ENCODE measurements at regions not wholly inside any gene's neighbourhood (a gene's known extent, or its start where the extent isn't known, plus 50 kb on each side); places are given as distances from the start of the nearest gene placed in this dataset.

DNA sequence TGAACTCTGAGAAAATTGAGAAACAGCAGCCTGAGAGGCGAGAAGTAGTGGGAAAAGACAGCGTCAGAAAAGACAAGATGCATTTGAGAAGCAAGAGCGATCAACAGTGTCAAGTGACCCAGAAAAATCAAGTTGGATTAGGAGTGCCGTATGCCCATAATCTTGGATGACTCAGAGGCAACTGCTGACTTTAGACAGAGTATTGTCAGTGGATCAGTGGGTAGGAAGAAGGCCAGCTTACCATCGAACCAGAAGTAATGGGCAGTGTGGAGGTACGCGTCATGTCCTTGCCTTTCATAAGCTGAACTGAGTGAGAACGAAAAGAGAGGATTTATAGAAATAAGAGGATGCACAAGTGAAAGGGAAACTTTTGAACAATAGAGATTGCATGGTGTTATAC is 151.0 kb upstream of the NAV3 start:
- no peak for DNase-seq (ENCODE audit: low read depth)
- H3K4me3 ChIP-seq (ENCODE audit: low read depth, low read length) = no peak overlapping the region
- TF ChIP-seq, protein P1, sequence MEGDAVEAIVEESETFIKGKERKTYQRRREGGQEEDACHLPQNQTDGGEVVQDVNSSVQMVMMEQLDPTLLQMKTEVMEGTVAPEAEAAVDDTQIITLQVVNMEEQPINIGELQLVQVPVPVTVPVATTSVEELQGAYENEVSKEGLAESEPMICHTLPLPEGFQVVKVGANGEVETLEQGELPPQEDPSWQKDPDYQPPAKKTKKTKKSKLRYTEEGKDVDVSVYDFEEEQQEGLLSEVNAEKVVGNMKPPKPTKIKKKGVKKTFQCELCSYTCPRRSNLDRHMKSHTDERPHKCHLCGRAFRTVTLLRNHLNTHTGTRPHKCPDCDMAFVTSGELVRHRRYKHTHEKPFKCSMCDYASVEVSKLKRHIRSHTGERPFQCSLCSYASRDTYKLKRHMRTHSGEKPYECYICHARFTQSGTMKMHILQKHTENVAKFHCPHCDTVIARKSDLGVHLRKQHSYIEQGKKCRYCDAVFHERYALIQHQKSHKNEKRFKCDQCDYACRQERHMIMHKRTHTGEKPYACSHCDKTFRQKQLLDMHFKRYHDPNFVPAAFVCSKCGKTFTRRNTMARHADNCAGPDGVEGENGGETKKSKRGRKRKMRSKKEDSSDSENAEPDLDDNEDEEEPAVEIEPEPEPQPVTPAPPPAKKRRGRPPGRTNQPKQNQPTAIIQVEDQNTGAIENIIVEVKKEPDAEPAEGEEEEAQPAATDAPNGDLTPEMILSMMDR (IDR thresholded peaks at IDR 0.05; ENCODE audit: low read depth, low read length, missing control alignments) = no peak

DNA sequence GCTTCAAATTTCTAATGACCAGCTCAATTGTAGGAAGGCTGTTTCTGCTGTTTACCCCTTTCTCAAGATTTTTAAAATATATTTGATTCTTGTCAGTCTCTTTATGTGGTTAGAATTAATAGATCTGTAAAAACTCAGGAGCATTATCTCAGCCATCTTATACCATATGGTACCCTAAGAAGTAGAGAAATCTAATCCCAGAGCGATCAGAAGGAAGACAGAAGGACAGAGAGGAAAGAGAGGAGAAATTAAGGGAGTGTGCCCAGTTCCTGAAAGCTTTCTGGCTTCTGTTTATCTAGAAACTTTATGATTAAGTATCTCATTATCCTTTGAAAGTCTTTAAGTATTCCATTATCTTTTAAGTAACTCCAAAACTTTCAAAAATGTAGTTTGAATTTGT is 152.1 kb upstream of the NAV3 start:
- no peak for DNase-seq (ENCODE audit: low read depth)
- TF ChIP-seq, protein P1 (IDR thresholded peaks at IDR 0.05; ENCODE audit: low read depth, low read length, missing control alignments) = no peak
- no peak overlapping the region for H3K4me3 ChIP-seq (ENCODE audit: low read depth, low read length)

DNA sequence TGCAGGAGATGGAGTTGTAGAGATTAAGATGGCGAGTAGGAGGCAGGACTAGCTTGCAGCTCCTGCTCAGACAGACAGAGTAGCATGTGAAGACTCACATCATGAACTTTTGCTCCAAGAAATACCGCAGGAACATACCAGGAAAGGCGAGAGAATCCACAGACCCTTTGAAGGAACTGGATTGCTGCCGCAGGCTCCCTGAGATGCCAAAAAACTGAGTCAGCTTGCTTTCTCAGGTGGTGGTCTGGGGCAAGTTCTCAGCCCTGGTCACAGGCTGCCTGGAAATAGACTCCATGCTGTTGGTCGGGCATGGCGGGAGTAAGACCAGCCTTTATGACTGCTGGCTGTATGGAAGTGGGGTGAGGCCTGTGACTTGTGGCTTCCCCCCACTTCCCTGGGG is 163.6 kb upstream of the NAV3 start:
- no peak for DNase-seq (ENCODE audit: low read depth)
- TF ChIP-seq, protein P1 (IDR thresholded peaks at IDR 0.05; ENCODE audit: low read depth, low read length, missing control alignments) = no peak

DNA sequence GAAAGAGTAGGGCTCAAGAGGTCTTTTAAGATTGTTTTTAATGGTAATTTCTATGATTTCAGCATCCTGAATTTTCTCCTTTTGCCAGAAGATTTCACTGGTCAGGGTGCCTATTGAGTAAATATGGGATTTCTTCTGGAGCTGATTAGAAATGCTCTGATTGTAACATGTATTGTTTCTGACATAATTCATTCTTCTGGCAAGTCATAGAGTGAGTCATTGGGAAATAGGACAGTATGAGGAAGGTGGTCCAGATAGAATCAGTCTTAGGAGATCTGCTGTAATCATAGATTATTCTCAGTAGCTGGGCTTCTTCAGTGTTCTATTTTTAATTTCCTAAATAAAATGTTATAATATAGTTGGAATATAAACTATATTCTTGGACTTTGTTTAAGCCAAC is 182.0 kb upstream of the NAV3 start:
- H3K4me3 ChIP-seq (ENCODE audit: low read depth, low read length) = no peak overlapping the region
- DNase-seq (ENCODE audit: low read depth) = no peak
- TF ChIP-seq, protein P1 (IDR thresholded peaks at IDR 0.05; ENCODE audit: low read depth, low read length, missing control alignments) = no peak

More for the DNA sequence above, 163.6 kb upstream of the NAV3 start:
- H3K4me3 ChIP-seq (ENCODE audit: low read depth, low read length) = no peak overlapping the region

DNA sequence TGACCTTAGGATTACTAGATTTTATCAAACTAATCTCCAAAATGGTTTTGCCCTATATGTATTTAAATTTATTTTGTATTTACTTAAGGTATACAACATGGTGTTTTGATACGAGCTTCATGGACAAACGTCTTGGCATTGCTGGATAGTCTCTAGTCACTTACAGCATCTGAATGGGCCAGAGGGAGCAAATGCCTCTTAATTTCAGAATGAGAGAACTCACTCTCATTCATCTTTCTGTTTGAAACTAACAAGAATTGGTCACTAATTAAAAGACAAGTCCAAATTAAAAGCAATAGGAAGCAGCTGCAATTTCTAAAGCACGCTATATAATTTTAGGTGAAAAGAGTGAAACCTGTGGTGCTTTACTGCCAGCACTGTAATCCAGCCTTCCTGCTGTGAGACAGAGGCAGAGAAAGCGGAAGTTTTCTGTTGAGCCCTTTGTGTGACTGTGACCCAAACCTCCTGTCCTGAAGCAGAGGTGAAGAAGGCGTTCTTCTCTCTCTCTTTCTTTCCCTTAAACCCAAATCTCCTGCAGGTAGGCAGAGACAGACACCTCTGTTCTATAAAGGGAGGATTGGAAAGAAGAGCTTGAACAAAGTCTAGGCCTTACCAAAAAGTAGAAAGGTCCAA is 184.6 kb upstream of the NAV3 start:
- no peak for DNase-seq (ENCODE audit: low read depth)
- TF ChIP-seq, protein P1 (IDR thresholded peaks at IDR 0.05; ENCODE audit: low read depth, low read length, missing control alignments) = no peak
- H3K4me3 ChIP-seq (ENCODE audit: low read depth, low read length) = no peak overlapping the region

DNA sequence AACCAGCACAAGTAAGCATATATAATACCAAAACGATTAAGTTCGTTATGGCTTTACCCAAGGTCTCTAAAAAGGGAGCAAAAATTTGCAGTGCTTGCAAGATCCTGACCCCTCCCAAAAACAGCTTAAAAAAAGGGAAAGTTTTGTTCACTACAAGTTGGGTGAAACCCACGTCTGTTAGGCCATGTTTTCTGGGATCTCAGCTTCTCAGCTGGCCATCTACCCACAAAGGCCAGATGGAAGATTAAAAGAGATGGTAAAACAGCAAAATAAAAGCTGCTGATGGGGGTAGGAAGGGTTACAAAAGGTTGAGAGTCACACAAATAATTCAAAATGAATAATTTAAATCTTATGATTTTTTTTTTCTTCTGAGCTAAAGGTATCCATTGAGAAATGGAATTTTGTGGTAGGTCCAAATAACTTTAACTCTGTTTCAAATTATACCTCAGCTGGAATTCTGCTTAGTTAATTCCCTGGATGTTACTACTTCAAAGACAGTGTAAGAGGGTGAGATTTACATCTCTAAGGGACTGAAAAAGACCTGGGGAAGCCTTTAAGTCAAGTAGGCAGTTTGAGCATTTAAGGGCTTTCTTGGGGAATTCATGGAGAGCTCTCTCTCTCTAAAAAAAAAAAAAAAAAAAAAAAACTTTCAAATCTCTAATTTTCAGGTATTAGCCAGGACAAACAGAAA is 185.6 kb upstream of the NAV3 start:
- TF ChIP-seq, protein P1 (IDR thresholded peaks at IDR 0.05; ENCODE audit: low read depth, low read length, missing control alignments) = no peak
- no peak overlapping the region for H3K4me3 ChIP-seq (ENCODE audit: low read depth, low read length)
- no peak for DNase-seq (ENCODE audit: low read depth)

DNA sequence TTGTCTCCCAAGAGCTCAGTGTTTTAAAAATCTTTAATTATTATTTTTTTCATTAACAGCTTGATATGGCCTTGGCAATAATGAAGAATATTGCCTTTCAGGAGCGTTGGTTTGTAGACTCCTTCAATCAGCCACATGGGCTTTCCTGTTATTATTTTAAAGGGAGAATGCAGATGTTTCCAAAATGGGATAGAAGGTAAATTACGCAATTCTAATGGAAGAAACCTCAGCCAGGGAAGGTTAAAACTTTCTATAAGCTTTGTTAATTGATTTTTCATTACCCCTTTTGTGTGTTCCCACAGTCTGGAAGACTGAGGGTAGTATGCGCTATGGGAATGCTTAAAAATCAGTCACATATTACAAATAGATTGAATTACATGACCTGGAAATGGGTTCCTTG is 188.4 kb upstream of the NAV3 start:
- no peak overlapping the region for H3K4me3 ChIP-seq (ENCODE audit: low read depth, low read length)
- TF ChIP-seq, protein P1 (IDR thresholded peaks at IDR 0.05; ENCODE audit: low read depth, low read length, missing control alignments) = no peak
- DNase-seq (ENCODE audit: low read depth) = no peak
